Effector CD8-positive, alpha-beta T cell (primary cell): ENCODE measurements at regions not wholly inside any gene's neighbourhood (a gene's known extent, or its start where the extent isn't known, plus 50 kb on each side); places are given as distances from the start of the nearest gene placed in this dataset.

Experiments
- DNase-seq: peaks from one replicate; lab custom pipeline; 2025; lab: John Stamatoyannopoulos, UW

- DNase-seq, result no peak
These were observed 50.7 kb upstream of the BHLHE23 start for GRCh38 chr20:63057171-63058117.

GRCh38 chr20:63056236-63057170 is 49.7 kb upstream of the BHLHE23 start:
- peak; percentile 51 for DNase-seq
